ENCODE measurements at regions not wholly inside any gene's neighbourhood (a gene's known extent, or its start where the extent isn't known, plus 50 kb on each side); places are given as distances from the start of the nearest gene placed in this dataset.

DNA sequence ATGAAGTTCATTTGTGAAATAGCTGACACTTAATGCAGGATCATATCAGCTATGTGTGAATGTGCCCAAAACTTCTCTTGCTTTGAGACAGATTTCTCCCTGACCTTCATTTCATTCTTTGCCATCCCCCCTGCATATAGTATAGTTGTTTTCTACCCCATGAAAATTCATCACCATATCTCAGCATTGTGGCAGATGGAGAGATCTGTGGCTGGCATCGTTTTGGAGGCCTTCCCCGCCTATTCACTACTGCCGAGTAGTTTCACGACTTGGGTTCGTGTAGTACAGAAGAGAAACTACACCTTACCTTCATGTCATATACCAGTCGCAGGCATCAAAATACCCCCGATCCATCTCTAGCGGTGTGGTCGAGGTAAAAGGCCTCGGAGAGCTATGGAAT lies 66.2 kb upstream of the SELENOK start:
- no peaks in the 10 kb centered on the region for H3K9me3 ChIP-seq (ENCODE audit: control insufficient read depth in 1 of 2, insufficient read depth in 1 of 2, low read depth in 1 of 2, low read length in 2 of 2)
- DNase-seq (ENCODE audit: low read depth, low spot score) (no peak), ATAC-seq (no peak)
- no peaks in the 10 kb centered on the region for H3K4me1 ChIP-seq (ENCODE audit: control insufficient read depth in 1 of 2, insufficient read depth in 2 of 2, low read length in 2 of 2)
- no peak overlapping the region for H3K27ac ChIP-seq (ENCODE audit: low read depth, low read length)
- ChIA-PET POLR2A (no interaction called here), CTCF (no interaction called here), RAD21 (ENCODE audit: low non-redundant PET in 1 of 2, low total read pairs in 2 of 2, uncharacterized antibody in 2 of 2, unreplicated experiment in 2 of 2) (no interaction called here)
- H3K4me2 ChIP-seq (ENCODE audit: low read length): no peak overlapping the region
- H3K4me3 ChIP-seq (replicated peaks in 1 of 2; ENCODE audit: low read depth in 1 of 2, low read length in 2 of 2): no peak overlapping the region
- no peak overlapping the region for H2AFZ ChIP-seq (ENCODE audit: low read depth, low read length, poor library complexity, severe bottlenecking)
- no peaks in the 10 kb centered on the region for H3K79me2 ChIP-seq (ENCODE audit: insufficient read depth, low read length)
- TF ChIP-seq RAD21 (IDR thresholded peaks at IDR 0.05; ENCODE audit: low read depth) (no peak), POLR2AphosphoS5 (IDR thresholded peaks at IDR 0.05; ENCODE audit: low read depth, low read length) (no peak), SIN3A (IDR thresholded peaks at IDR 0.05; ENCODE audit: low read depth) (no peak), POLR2A (IDR thresholded peaks at IDR 0.05; ENCODE audit: borderline replicate concordance, extremely low read depth, insufficient read depth, insufficient read length) (no peak), EZH2 (IDR thresholded peaks at IDR 0.05) (no peak), ZFX (IDR thresholded peaks at IDR 0.05) (no peak), CTCF (IDR thresholded peaks at IDR 0.05 in 2 of 3, conservative IDR thresholded peaks at IDR 0.05 in 1 of 3; ENCODE audit: borderline replicate concordance in 1 of 3, insufficient read depth in 1 of 3, low read depth in 2 of 3, low read length in 2 of 3) (no peak)
- intact Hi-C loops (cut with micrococcal nuclease): no loop called here
- H3K36me3 ChIP-seq (ENCODE audit: control insufficient read depth in 1 of 2, insufficient read depth in 2 of 2, low read length in 2 of 2): no peaks in the 10 kb centered on the region
- H3K9me2 ChIP-seq (ENCODE audit: insufficient read depth): no peaks in the 10 kb centered on the region
- no TSS peak for BruUV-seq (replicated peaks)
- H3K9ac ChIP-seq (ENCODE audit: low read length): no peak overlapping the region
- H4K20me1 ChIP-seq (ENCODE audit: insufficient read depth): no peaks in the 10 kb centered on the region
- H3K27me3 ChIP-seq (ENCODE audit: insufficient read depth, low read length): no peaks in the 10 kb centered on the region

DNA sequence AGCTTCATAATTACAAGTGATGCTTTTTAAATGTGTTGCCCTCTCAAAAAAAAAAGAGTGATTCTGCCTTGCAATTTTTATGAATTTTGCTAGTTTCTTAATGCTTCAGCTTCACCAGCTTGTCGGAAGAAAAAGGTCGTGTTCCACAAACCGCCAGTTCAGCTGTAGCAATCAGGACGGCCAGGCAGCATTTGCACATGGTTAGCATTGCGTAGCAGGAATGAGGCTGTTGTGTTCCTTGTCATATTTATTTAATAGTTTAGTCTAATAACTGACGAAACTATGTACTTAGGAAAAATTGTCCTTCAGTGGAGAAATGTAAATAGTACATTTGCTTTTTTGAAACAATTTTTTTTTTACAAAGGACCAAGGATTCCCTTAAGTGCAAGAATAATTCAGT lies 64.9 kb upstream of the SELENOK start:
- Histone ChIP-seq H3K4me3 (replicated peaks in 1 of 2; ENCODE audit: low read depth in 1 of 2, low read length in 2 of 2) (no peak overlapping the region), H3K27ac (ENCODE audit: low read depth, low read length) (no peak overlapping the region), H2AFZ (ENCODE audit: low read depth, low read length, poor library complexity, severe bottlenecking) (no peak overlapping the region), H3K79me2 (ENCODE audit: insufficient read depth, low read length) (no peaks in the 10 kb centered on the region), H3K4me2 (ENCODE audit: low read length) (no peak overlapping the region), H3K9me3 (ENCODE audit: control insufficient read depth in 1 of 2, insufficient read depth in 1 of 2, low read depth in 1 of 2, low read length in 2 of 2) (no peaks in the 10 kb centered on the region), H3K27me3 (ENCODE audit: insufficient read depth, low read length) (no peaks in the 10 kb centered on the region), H3K9me2 (ENCODE audit: insufficient read depth) (no peaks in the 10 kb centered on the region), H3K9ac (ENCODE audit: low read length) (no peak overlapping the region), H3K36me3 (ENCODE audit: control insufficient read depth in 1 of 2, insufficient read depth in 2 of 2, low read length in 2 of 2) (no peaks in the 10 kb centered on the region), H4K20me1 (ENCODE audit: insufficient read depth) (no peaks in the 10 kb centered on the region), H3K4me1 (ENCODE audit: control insufficient read depth in 1 of 2, insufficient read depth in 2 of 2, low read length in 2 of 2) (no peaks in the 10 kb centered on the region)
- ChIA-PET POLR2A (no interaction called here), CTCF (no interaction called here), RAD21 (ENCODE audit: low non-redundant PET in 1 of 2, low total read pairs in 2 of 2, uncharacterized antibody in 2 of 2, unreplicated experiment in 2 of 2) (interaction anchor here in 1 of 2 experiments (1.3 kb wide), 1 partner anchor 18 kb away, joined by 3 read pairs; no protein-coding TSS in a partner anchor)
- no peak for TF ChIP-seq ZBTB33 (IDR thresholded peaks at IDR 0.05; ENCODE audit: extremely low read depth, insufficient replicate concordance, low read length)
- no peak for TF ChIP-seq CBX3 (IDR thresholded peaks at IDR 0.05; ENCODE audit: low read depth)
- no peak for TF ChIP-seq RAD21 (IDR thresholded peaks at IDR 0.05; ENCODE audit: low read depth)
- no peak for TF ChIP-seq YY1 (IDR thresholded peaks at IDR 0.05; ENCODE audit: extremely low read depth, insufficient replicate concordance, low read depth, low read length)
- no peak for TF ChIP-seq FOSL1 (IDR thresholded peaks at IDR 0.05; ENCODE audit: low read depth)
- no peak for TF ChIP-seq MAX (IDR thresholded peaks at IDR 0.05)
- no peak for TF ChIP-seq ZFX (IDR thresholded peaks at IDR 0.05)
- no peak for TF ChIP-seq SIN3A (IDR thresholded peaks at IDR 0.05; ENCODE audit: low read depth)
- no peak for TF ChIP-seq CEBPB (IDR thresholded peaks at IDR 0.05; ENCODE audit: low read depth)
- no peak for TF ChIP-seq ZNF274 (IDR thresholded peaks at IDR 0.05; ENCODE audit: low read depth, low read length)
- no peak for TF ChIP-seq SP1 (IDR thresholded peaks at IDR 0.05; ENCODE audit: low read depth)
- no peak for TF ChIP-seq SRF (IDR thresholded peaks at IDR 0.05; ENCODE audit: low read depth)
- TF ChIP-seq EZH2phosphoT487 (IDR thresholded peaks at IDR 0.05; ENCODE audit: borderline replicate concordance): no peak
- no peak for TF ChIP-seq EGR1 (IDR thresholded peaks at IDR 0.05; ENCODE audit: low read depth)
- intact Hi-C loops (cut with micrococcal nuclease): no loop called here
- ATAC-seq (no peak), DNase-seq (ENCODE audit: low read depth, low spot score) (no peak)
- no TSS peak for BruUV-seq (replicated peaks)
